ENCODE measurements at regions not wholly inside any gene's neighbourhood (a gene's known extent, or its start where the extent isn't known, plus 50 kb on each side); places are given as distances from the start of the nearest gene placed in this dataset.
"Not testable (repeated sequence)": the region's sequence is repeated elsewhere in the genome, so short reads cannot be mapped to it uniquely, and the experiment has no call there.

DNA sequence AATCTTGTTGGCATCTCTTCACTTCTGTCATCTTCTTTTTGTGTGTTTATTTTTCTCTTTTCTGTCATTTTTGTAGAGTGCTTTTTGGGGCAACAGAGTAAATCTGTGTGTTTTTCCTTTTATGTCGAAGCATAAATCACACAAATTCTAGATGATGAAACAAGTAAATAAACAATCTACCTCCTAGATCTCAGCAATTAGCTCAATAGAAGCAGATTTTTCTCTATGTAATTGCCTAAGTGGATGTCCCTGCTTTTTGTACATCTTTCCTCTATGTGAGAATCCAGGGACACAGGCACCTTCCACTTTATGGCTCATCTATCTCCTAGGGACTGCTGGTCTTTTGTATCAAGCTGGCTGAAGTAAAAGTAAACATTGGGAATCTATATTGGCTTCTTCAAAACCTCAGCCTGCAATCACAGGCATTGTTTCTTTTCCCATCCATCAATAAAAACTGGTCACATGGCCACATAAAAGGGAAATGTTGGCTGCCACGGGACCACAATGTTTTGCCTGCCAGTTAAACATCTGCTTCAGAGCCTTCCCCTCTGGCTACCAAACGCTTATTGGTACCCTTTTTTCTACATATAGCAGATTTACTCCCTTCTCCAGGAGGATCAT is 323.8 kb downstream of the LMO7 start:
- no peak for DNase-seq (ENCODE audit: low read depth in 2 of 2)
- Histone ChIP-seq H2AFZ (ENCODE audit: low read length) (no peak overlapping the region), H4K20me1 (ENCODE audit: control insufficient read depth, extremely low read depth, insufficient read depth, low read length) (no peaks in the 10 kb centered on the region), H3K9me3 (ENCODE audit: control insufficient read depth, insufficient read depth, low read depth, low read length) (no peaks in the 10 kb centered on the region), H3K4me3 (replicated peaks in 1 of 4; ENCODE audit: control extremely low read depth in 1 of 4, insufficient read depth in 1 of 4, low read depth in 3 of 4, low read length in 4 of 4) (no peak overlapping the region), H3K27ac (ENCODE audit: insufficient read depth, low read length) (no peak overlapping the region), H3K27me3 (ENCODE audit: control insufficient read depth, insufficient read depth, low read length) (no peaks in the 10 kb centered on the region), H3K4me1 (ENCODE audit: control insufficient read depth, extremely low read depth, insufficient read depth, low read length) (no peaks in the 10 kb centered on the region), H3K36me3 (ENCODE audit: control insufficient read depth, insufficient read depth, low read length) (no peaks in the 10 kb centered on the region), H3K79me2 (ENCODE audit: control insufficient read depth, insufficient read depth, low read length) (no peaks in the 10 kb centered on the region), H3K9ac (ENCODE audit: insufficient read depth, low read length) (no peak overlapping the region), H3K4me2 (ENCODE audit: extremely low read depth, insufficient read depth, low read length) (no peak overlapping the region)
- TF ChIP-seq, protein P1, sequence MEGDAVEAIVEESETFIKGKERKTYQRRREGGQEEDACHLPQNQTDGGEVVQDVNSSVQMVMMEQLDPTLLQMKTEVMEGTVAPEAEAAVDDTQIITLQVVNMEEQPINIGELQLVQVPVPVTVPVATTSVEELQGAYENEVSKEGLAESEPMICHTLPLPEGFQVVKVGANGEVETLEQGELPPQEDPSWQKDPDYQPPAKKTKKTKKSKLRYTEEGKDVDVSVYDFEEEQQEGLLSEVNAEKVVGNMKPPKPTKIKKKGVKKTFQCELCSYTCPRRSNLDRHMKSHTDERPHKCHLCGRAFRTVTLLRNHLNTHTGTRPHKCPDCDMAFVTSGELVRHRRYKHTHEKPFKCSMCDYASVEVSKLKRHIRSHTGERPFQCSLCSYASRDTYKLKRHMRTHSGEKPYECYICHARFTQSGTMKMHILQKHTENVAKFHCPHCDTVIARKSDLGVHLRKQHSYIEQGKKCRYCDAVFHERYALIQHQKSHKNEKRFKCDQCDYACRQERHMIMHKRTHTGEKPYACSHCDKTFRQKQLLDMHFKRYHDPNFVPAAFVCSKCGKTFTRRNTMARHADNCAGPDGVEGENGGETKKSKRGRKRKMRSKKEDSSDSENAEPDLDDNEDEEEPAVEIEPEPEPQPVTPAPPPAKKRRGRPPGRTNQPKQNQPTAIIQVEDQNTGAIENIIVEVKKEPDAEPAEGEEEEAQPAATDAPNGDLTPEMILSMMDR (conservative IDR thresholded peaks at IDR 0.05 in 1 of 2, IDR thresholded peaks at IDR 0.05 in 1 of 2; ENCODE audit: low read depth in 1 of 2, low read length in 2 of 2) = no peak
- TF ChIP-seq EZH2 (IDR thresholded peaks at IDR 0.05; ENCODE audit: low read length, missing control alignments) = no peak

DNA sequence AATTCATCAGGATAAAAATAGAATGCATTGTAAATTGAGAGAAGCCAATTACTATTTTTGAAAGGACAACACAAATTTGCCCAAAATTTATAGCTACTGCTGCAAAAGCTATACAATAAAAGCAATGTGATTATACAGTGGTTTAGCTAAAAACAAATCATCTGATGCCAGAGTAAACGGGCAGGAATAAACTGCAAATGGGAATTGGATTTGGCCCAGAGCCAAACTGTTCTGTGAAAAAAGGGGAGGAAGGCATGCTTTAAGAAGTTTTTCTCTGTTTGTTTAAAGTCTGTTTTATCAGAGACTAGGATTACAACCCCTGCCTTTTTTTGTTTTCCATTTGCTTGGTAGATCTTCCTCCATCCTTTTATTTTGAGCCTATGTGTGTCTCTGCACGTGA is 317.5 kb downstream of the LMO7 start:
- not testable (repeated sequence) for H3K9ac ChIP-seq (ENCODE audit: insufficient read depth, low read length); H4K20me1 ChIP-seq (ENCODE audit: control insufficient read depth, extremely low read depth, insufficient read depth, low read length); H3K36me3 ChIP-seq (ENCODE audit: control insufficient read depth, insufficient read depth, low read length); H3K9me3 ChIP-seq (ENCODE audit: control insufficient read depth, insufficient read depth, low read depth, low read length); DNase-seq (ENCODE audit: low read depth in 2 of 2); H2AFZ ChIP-seq (ENCODE audit: low read length); H3K4me2 ChIP-seq (ENCODE audit: extremely low read depth, insufficient read depth, low read length); H3K27ac ChIP-seq (ENCODE audit: insufficient read depth, low read length); H3K27me3 ChIP-seq (ENCODE audit: control insufficient read depth, insufficient read depth, low read length); H3K79me2 ChIP-seq (ENCODE audit: control insufficient read depth, insufficient read depth, low read length); H3K4me3 ChIP-seq (replicated peaks in 1 of 4; ENCODE audit: control extremely low read depth in 1 of 4, insufficient read depth in 1 of 4, low read depth in 3 of 4, low read length in 4 of 4); H3K4me1 ChIP-seq (ENCODE audit: control insufficient read depth, extremely low read depth, insufficient read depth, low read length)

DNA sequence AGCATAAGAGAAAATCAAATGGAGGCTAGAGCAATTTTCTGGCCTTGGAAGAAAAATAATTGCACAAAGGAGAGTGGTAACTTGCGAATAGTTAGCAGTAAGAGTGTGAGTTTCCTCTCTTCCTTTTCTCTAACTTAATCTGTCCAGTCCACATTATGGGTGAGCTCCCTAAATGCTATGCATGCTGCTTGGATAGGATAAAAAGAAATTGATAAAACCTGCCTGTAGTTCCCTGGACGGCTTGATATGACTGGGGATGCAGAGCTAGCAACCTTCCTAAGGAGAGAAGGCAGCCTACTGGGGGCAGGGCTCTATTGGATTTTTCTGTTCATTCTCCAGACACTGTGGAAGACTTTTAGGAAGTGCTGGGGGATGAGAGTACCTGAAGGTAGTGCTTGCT is 311.3 kb downstream of the LMO7 start:
- TF ChIP-seq, protein P1 (conservative IDR thresholded peaks at IDR 0.05 in 1 of 2, IDR thresholded peaks at IDR 0.05 in 1 of 2; ENCODE audit: low read depth in 1 of 2, low read length in 2 of 2) = no peak
- TF ChIP-seq EZH2 (IDR thresholded peaks at IDR 0.05; ENCODE audit: low read length, missing control alignments) = no peak
- Histone ChIP-seq H3K27ac (ENCODE audit: insufficient read depth, low read length) (no peak overlapping the region), H4K20me1 (ENCODE audit: control insufficient read depth, extremely low read depth, insufficient read depth, low read length) (no peaks in the 10 kb centered on the region), H3K36me3 (ENCODE audit: control insufficient read depth, insufficient read depth, low read length) (no peaks in the 10 kb centered on the region), H3K4me3 (replicated peaks in 1 of 4; ENCODE audit: control extremely low read depth in 1 of 4, insufficient read depth in 1 of 4, low read depth in 3 of 4, low read length in 4 of 4) (no peak overlapping the region), H3K27me3 (ENCODE audit: control insufficient read depth, insufficient read depth, low read length) (no peaks in the 10 kb centered on the region), H3K9me3 (ENCODE audit: control insufficient read depth, insufficient read depth, low read depth, low read length) (no peaks in the 10 kb centered on the region), H3K4me2 (ENCODE audit: extremely low read depth, insufficient read depth, low read length) (no peak overlapping the region), H3K9ac (ENCODE audit: insufficient read depth, low read length) (no peak overlapping the region), H3K4me1 (ENCODE audit: control insufficient read depth, extremely low read depth, insufficient read depth, low read length) (no peaks in the 10 kb centered on the region), H2AFZ (ENCODE audit: low read length) (no peak overlapping the region), H3K79me2 (ENCODE audit: control insufficient read depth, insufficient read depth, low read length) (no peaks in the 10 kb centered on the region)
- DNase-seq (ENCODE audit: low read depth in 2 of 2) = no peak

All from fibroblast of lung (primary cell).